Esophagus muscularis mucosa (tissue), 4 donors: ENCODE measurements at regions not wholly inside any gene's neighbourhood (a gene's known extent, or its start where the extent isn't known, plus 50 kb on each side); places are given as distances from the start of the nearest gene placed in this dataset.

Source experiments
- DNase-seq: peaks from one replicate; pipeline ENCODE4 v3.0.0-alpha.2; 2017; ENCODE audit errors: extremely low spot score
- H3K27ac ChIP-seq, 4 donors: fragments of 200-600 bp; sonication (generic); replicated peaks in 1 of 4; 1 replicate in 3 of 4; 2 replicates in 1 of 4; pipeline ENCODE4 v1.5.1; 2016 to 2019; ENCODE audit warnings: mild to moderate bottlenecking in 1 of 4
- H3K27me3 ChIP-seq, 4 donors: fragments of 200-600 bp; sonication (generic); one replicate each; pipeline versions ENCODE4 v1.5.1 to v1.6.0; 2016 to 2019
- H3K36me3 ChIP-seq, 4 donors: fragments of 200-600 bp; sonication (generic); one replicate each; pipeline ENCODE4 v1.5.1; 2016 to 2019
- H3K4me1 ChIP-seq, 4 donors: fragments of 200-600 bp; sonication (generic); one replicate each; pipeline ENCODE4 v1.5.1; 2016 to 2019
- H3K4me3 ChIP-seq, 4 donors: fragments of 200-600 bp; sonication (generic); 1 replicate in 2 of 4; 2 replicates in 2 of 4; pipeline ENCODE4 v1.5.1; 2016 to 2019; ENCODE audit warnings: mild to moderate bottlenecking in 4 of 4, moderate library complexity in 1 of 4
- H3K9me3 ChIP-seq, 4 donors: fragments of 200-600 bp; sonication (generic); 1 replicate in 3 of 4; 2 replicates in 1 of 4; pipeline ENCODE4 v1.5.1; 2016 to 2019
- EP300 ChIP-seq: sonication (generic); formaldehyde crosslinking; IDR thresholded peaks from one replicate; pipeline ENCODE4 v1.6.1; 2017; ENCODE audit warnings: antibody characterized with exemption
- POLR2A ChIP-seq: fragments of 450-650 bp; IDR thresholded peaks from one replicate; pipeline ENCODE4 v1.6.1; 2017; ENCODE audit warnings: antibody characterized with exemption, moderate library complexity, mild to moderate bottlenecking, low read depth
- POLR2AphosphoS5 ChIP-seq, 2 donors: sonication (generic); formaldehyde crosslinking; IDR thresholded peaks; one replicate each; pipeline ENCODE4 v1.6.1; 2017; ENCODE audit warnings: antibody characterized with exemption in 2 of 2
- WGBS: methylation state at CpG from one replicate; pipeline ENCODE4 v1.1.5; 2018; 5-methylcytosine and 5-hydroxymethylcytosine counted together
- intact Hi-C: fragments of 100-400 bp; cut with DNase I; formaldehyde crosslinking; loops from one replicate; pipeline ENCODE4 v1.15.1; 2023
- TF ChIP-seq, protein P1 (sequence below), 3 experiments: fragments of 200-600 bp in 2 of 3; fragments of 450-650 bp in 1 of 3; sonication (generic) in 2 of 3; IDR thresholded peaks; one replicate each; pipeline ENCODE4 v1.5.1; 2017 to 2019; ENCODE audit warnings: antibody characterized with exemption in 3 of 3, mild to moderate bottlenecking in 2 of 3, moderate library complexity in 1 of 3

- WGBS, result 82% methylated on average over 4 of the region's 4 CpGs
- no peaks in the 10 kb centered on the region for H3K27me3 ChIP-seq
- no peaks in the 10 kb centered on the region for H3K4me1 ChIP-seq
- no peak overlapping the region for H3K27ac ChIP-seq
- TF ChIP-seq POLR2AphosphoS5 (IDR thresholded peaks at IDR 0.05) (no peak), EP300 (no peak), POLR2A (no peak)
- TF ChIP-seq, protein P1, sequence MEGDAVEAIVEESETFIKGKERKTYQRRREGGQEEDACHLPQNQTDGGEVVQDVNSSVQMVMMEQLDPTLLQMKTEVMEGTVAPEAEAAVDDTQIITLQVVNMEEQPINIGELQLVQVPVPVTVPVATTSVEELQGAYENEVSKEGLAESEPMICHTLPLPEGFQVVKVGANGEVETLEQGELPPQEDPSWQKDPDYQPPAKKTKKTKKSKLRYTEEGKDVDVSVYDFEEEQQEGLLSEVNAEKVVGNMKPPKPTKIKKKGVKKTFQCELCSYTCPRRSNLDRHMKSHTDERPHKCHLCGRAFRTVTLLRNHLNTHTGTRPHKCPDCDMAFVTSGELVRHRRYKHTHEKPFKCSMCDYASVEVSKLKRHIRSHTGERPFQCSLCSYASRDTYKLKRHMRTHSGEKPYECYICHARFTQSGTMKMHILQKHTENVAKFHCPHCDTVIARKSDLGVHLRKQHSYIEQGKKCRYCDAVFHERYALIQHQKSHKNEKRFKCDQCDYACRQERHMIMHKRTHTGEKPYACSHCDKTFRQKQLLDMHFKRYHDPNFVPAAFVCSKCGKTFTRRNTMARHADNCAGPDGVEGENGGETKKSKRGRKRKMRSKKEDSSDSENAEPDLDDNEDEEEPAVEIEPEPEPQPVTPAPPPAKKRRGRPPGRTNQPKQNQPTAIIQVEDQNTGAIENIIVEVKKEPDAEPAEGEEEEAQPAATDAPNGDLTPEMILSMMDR (IDR thresholded peaks at IDR 0.05), result no peak
- H3K36me3 ChIP-seq, result no peaks in the 10 kb centered on the region
- intact Hi-C loops, result no loop called here
- H3K4me3 ChIP-seq, result no peak overlapping the region
- no peaks in the 10 kb centered on the region for H3K9me3 ChIP-seq
- DNase-seq, result no peak
Observed at GRCh38 chr2:22697054-22697788, 687.8 kb upstream of the KLHL29 start.

GRCh38 chr2:22701561-22702160 is 683.3 kb upstream of the KLHL29 start:
- WGBS, result 65% methylated on average over 2 of the region's 2 CpGs
- Histone ChIP-seq H3K27ac (no peak overlapping the region), H3K36me3 (no peaks in the 10 kb centered on the region), H3K9me3 (no peaks in the 10 kb centered on the region), H3K27me3 (no peaks in the 10 kb centered on the region), H3K4me3 (no peak overlapping the region), H3K4me1 (no peaks in the 10 kb centered on the region)
- DNase-seq, result no peak
- TF ChIP-seq, protein P1 (IDR thresholded peaks at IDR 0.05), result no peak
- TF ChIP-seq EP300 (no peak), POLR2AphosphoS5 (IDR thresholded peaks at IDR 0.05) (no peak), POLR2A (no peak)
- intact Hi-C loops, result no loop called here

- Histone ChIP-seq H3K4me1 (no peaks in the 10 kb centered on the region), H3K27ac (no peak overlapping the region), H3K27me3 (no peaks in the 10 kb centered on the region), H3K9me3 (no peaks in the 10 kb centered on the region), H3K4me3 (no peak overlapping the region), H3K36me3 (no peaks in the 10 kb centered on the region)
- intact Hi-C loops, result no loop called here
- no peak for DNase-seq
- TF ChIP-seq POLR2AphosphoS5 (IDR thresholded peaks at IDR 0.05) (no peak), EP300 (no peak), POLR2A (no peak)
- TF ChIP-seq, protein P1 (IDR thresholded peaks at IDR 0.05), result no peak
- 80% methylated on average over 1 of the region's 1 CpG for WGBS
Observed at GRCh38 chr2:22703286-22703920, 681.6 kb upstream of the KLHL29 start.

DNA sequence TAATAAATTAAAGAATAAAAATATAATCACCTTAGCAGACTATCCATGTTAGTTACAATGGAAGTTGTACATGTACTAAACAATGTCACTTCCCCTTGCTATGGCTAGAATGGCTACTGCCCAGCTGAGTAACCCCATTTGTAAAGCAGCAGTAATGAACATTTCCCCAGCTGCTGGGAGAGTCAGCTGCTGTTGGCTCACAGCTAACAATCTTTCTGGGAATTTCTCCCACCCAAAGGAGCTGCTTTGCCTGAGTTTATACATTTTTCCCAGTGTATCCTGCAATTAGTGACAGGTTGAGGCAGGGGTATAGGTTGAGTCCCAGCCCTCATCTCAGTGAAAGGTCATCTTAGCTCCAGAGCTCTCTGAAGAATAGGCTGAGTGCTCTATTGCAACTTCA is 665.6 kb upstream of the KLHL29 start:
- intact Hi-C loops, result no loop called here
- H3K4me1 ChIP-seq, result no peaks in the 10 kb centered on the region
- no peak overlapping the region for H3K27ac ChIP-seq
- TF ChIP-seq EP300 (no peak), POLR2A (no peak), POLR2AphosphoS5 (IDR thresholded peaks at IDR 0.05) (no peak)
- TF ChIP-seq, protein P1 (IDR thresholded peaks at IDR 0.05), result no peak
- H3K9me3 ChIP-seq, result peaks cover 0 to 13% (median 5%) of the 10 kb centered on the region in 4 donors
- no peak overlapping the region for H3K4me3 ChIP-seq
- no peaks in the 10 kb centered on the region for H3K27me3 ChIP-seq
- no peak for DNase-seq
- no peaks in the 10 kb centered on the region for H3K36me3 ChIP-seq
